HepG2 (cell line): ENCODE measurements at regions not wholly inside any gene's neighbourhood (a gene's known extent, or its start where the extent isn't known, plus 50 kb on each side); places are given as distances from the start of the nearest gene placed in this dataset.

Experiments used
- DBP ChIP-seq: sonication (generic); formaldehyde crosslinking; IDR thresholded peaks from 2 replicates; pipeline ENCODE4 v1.4.0; 2020; ENCODE audit warnings: missing genetic modification reagents; ENCODE audit errors: not compliant biosample characterization
- DPF2 ChIP-seq: sonication (generic); formaldehyde crosslinking; IDR thresholded peaks from 2 replicates; pipeline ENCODE4 v1.4.0; 2020; ENCODE audit warnings: mild to moderate bottlenecking, low read depth, missing genetic modification reagents, borderline replicate concordance
- ETS1 ChIP-seq: sonication (generic); formaldehyde crosslinking; IDR thresholded peaks from 2 replicates; pipeline ENCODE4 v1.4.0; 2020; ENCODE audit warnings: missing genetic modification reagents
- PRDM15 ChIP-seq: sonication (generic); formaldehyde crosslinking; IDR thresholded peaks from 2 replicates; pipeline ENCODE4 v1.4.0; 2020; ENCODE audit warnings: missing genetic modification reagents
- SOX13 ChIP-seq, 3 experiments: fragments of 450-650 bp in 1 of 3; sonication (generic) in 1 of 3; formaldehyde crosslinking in 1 of 3; IDR thresholded peaks in 2 of 3; conservative IDR thresholded peaks in 1 of 3; 2 replicates each; pipeline versions ENCODE4 v1.5.0 to v1.6.1; 2016 to 2020; ENCODE audit warnings: antibody characterized with exemption in 1 of 3, mild to moderate bottlenecking in 1 of 3, missing compliant biosample characterization in 1 of 3, missing genetic modification reagents in 1 of 3, moderate library complexity in 1 of 3
- SPEN ChIP-seq: sonication (generic); formaldehyde crosslinking; IDR thresholded peaks from 2 replicates; pipeline ENCODE4 v1.5.1; 2020; ENCODE audit warnings: low read depth, mild to moderate bottlenecking, missing genetic modification reagents
- TOE1 ChIP-seq: sonication (generic); formaldehyde crosslinking; IDR thresholded peaks from 2 replicates; pipeline ENCODE4 v1.4.0; 2020; ENCODE audit warnings: mild to moderate bottlenecking, missing genetic modification reagents
- ZNF143 ChIP-seq: sonication (generic); formaldehyde crosslinking; IDR thresholded peaks from 2 replicates; pipeline ENCODE4 v1.4.0; 2020; ENCODE audit warnings: missing genetic modification reagents
- ZNF550 ChIP-seq: sonication (generic); formaldehyde crosslinking; IDR thresholded peaks from 2 replicates; pipeline ENCODE4 v1.4.0; 2020; ENCODE audit warnings: mild to moderate bottlenecking, missing genetic modification reagents, borderline replicate concordance
- ZNF557 ChIP-seq: sonication (generic); formaldehyde crosslinking; IDR thresholded peaks from 2 replicates; pipeline ENCODE4 v1.4.0; 2020; ENCODE audit warnings: missing genetic modification reagents
- ZNF605 ChIP-seq: sonication (generic); formaldehyde crosslinking; IDR thresholded peaks from 2 replicates; pipeline ENCODE4 v1.8.0; 2022; ENCODE audit warnings: mild to moderate bottlenecking, missing genetic modification reagents
- ZNF816 ChIP-seq: sonication (generic); formaldehyde crosslinking; IDR thresholded peaks from 2 replicates; pipeline ENCODE4 v1.8.0; 2022; ENCODE audit warnings: missing genetic modification reagents, mild to moderate bottlenecking, borderline replicate concordance
- TF ChIP-seq, protein P1 (sequence below): sonication (generic); formaldehyde crosslinking; conservative IDR thresholded peaks from 2 replicates; pipeline ENCODE4 v1.8.0; 2022; ENCODE audit warnings: mild to moderate bottlenecking, moderate library complexity, missing genetic modification reagents
- TF ChIP-seq, protein P2 (sequence below): sonication (generic); formaldehyde crosslinking; IDR thresholded peaks from 2 replicates; pipeline ENCODE4 v1.5.0; 2020; ENCODE audit warnings: mild to moderate bottlenecking, missing genetic modification reagents, moderate library complexity
- TF ChIP-seq, protein P3 (sequence below): sonication (generic); formaldehyde crosslinking; IDR thresholded peaks from 2 replicates; pipeline ENCODE4 v1.5.0; 2020; ENCODE audit warnings: missing genetic modification reagents

- TF ChIP-seq, protein P1, sequence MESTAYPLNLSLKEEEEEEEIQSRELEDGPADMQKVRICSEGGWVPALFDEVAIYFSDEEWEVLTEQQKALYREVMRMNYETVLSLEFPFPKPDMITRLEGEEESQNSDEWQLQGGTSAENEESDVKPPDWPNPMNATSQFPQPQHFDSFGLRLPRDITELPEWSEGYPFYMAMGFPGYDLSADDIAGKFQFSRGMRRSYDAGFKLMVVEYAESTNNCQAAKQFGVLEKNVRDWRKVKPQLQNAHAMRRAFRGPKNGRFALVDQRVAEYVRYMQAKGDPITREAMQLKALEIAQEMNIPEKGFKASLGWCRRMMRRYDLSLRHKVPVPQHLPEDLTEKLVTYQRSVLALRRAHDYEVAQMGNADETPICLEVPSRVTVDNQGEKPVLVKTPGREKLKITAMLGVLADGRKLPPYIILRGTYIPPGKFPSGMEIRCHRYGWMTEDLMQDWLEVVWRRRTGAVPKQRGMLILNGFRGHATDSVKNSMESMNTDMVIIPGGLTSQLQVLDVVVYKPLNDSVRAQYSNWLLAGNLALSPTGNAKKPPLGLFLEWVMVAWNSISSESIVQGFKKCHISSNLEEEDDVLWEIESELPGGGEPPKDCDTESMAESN (CRISPR knock-in tag) = peak; percentile 25; the same call in 1 of the 2 replicates
- TF ChIP-seq ZNF605 (CRISPR knock-in tag) (0 out of 2 replicates have a peak, but pooled peaks have one; percentile 4), ZNF816 (CRISPR knock-in tag) (0 out of 2 replicates have a peak, but pooled peaks have one; percentile 42), ZNF557 (0 out of 2 replicates have a peak, but pooled peaks have one; percentile 71), DBP (CRISPR knock-in tag) (peak; percentile 64), ETS1 (CRISPR knock-in tag) (no peak), ZNF550 (CRISPR knock-in tag) (no peak), TOE1 (CRISPR knock-in tag) (0 out of 2 replicates have a peak, but pooled peaks have one; percentile 7), DPF2 (CRISPR knock-in tag) (no peak), PRDM15 (CRISPR knock-in tag) (peak; percentile 76), ZNF143 (CRISPR knock-in tag) (no peak), SPEN (CRISPR knock-in tag) (no peak), SOX13 (IDR thresholded peaks at IDR 0.05) (no peak), SOX13 (CRISPR knock-in tag; conservative IDR thresholded peaks at IDR 0.05 in 1 of 2, IDR thresholded peaks at IDR 0.05 in 1 of 2) (peak in 1 of 2 experiments; percentile 23; a peak in 1 of 4 replicates)
- TF ChIP-seq, protein P2, sequence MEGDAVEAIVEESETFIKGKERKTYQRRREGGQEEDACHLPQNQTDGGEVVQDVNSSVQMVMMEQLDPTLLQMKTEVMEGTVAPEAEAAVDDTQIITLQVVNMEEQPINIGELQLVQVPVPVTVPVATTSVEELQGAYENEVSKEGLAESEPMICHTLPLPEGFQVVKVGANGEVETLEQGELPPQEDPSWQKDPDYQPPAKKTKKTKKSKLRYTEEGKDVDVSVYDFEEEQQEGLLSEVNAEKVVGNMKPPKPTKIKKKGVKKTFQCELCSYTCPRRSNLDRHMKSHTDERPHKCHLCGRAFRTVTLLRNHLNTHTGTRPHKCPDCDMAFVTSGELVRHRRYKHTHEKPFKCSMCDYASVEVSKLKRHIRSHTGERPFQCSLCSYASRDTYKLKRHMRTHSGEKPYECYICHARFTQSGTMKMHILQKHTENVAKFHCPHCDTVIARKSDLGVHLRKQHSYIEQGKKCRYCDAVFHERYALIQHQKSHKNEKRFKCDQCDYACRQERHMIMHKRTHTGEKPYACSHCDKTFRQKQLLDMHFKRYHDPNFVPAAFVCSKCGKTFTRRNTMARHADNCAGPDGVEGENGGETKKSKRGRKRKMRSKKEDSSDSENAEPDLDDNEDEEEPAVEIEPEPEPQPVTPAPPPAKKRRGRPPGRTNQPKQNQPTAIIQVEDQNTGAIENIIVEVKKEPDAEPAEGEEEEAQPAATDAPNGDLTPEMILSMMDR (CRISPR knock-in tag) = peak; percentile 94
- TF ChIP-seq, protein P3, sequence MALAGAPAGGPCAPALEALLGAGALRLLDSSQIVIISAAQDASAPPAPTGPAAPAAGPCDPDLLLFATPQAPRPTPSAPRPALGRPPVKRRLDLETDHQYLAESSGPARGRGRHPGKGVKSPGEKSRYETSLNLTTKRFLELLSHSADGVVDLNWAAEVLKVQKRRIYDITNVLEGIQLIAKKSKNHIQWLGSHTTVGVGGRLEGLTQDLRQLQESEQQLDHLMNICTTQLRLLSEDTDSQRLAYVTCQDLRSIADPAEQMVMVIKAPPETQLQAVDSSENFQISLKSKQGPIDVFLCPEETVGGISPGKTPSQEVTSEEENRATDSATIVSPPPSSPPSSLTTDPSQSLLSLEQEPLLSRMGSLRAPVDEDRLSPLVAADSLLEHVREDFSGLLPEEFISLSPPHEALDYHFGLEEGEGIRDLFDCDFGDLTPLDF (CRISPR knock-in tag) = 0 out of 2 replicates have a peak, but pooled peaks have one; percentile 36
Observed at GRCh38 chr6:137705160-137706082, 161.6 kb upstream of the TNFAIP3 start (continued).
